GM19324 (cell line): ENCODE measurements at regions not wholly inside any gene's neighbourhood (a gene's known extent, or its start where the extent isn't known, plus 50 kb on each side); places are given as distances from the start of the nearest gene placed in this dataset.
"Not testable (repeated sequence)": the region's sequence is repeated elsewhere in the genome, so short reads cannot be mapped to it uniquely, and the experiment has no call there.

Experiments
- ATAC-seq: cut with Tn5 transposase; IDR thresholded peaks from one replicate; pipeline ENCODE4 v1.9.1; 2021; ENCODE audit warnings: mild to moderate bottlenecking, moderate library complexity; ENCODE audit not compliant: unreplicated experiment, low FRiP score

- not testable (repeated sequence) for ATAC-seq
These were observed 344.5 kb downstream of the NYAP2 start for GRCh38 chr2:225743996-225744395.

GRCh38 chr2:225742487-225742886 is 343.0 kb downstream of the NYAP2 start:
- ATAC-seq, result no peak

GRCh38 chr2:225740086-225740485 is 340.6 kb downstream of the NYAP2 start:
- no peak for ATAC-seq

- no peak for ATAC-seq
These were observed 339.8 kb downstream of the NYAP2 start for GRCh38 chr2:225739328-225739727.

GRCh38 chr2:225738735-225739134 is 339.2 kb downstream of the NYAP2 start:
- ATAC-seq, result no peak

GRCh38 chr2:225737556-225737955 is 338.0 kb downstream of the NYAP2 start:
- ATAC-seq, result no peak

GRCh38 chr2:225735844-225736243 is 336.3 kb downstream of the NYAP2 start:
- ATAC-seq, result no peak

- no peak for ATAC-seq
These were observed 326.2 kb downstream of the NYAP2 start for GRCh38 chr2:225725726-225726125.
